ENCODE measurements at regions not wholly inside any gene's neighbourhood (a gene's known extent, or its start where the extent isn't known, plus 50 kb on each side); places are given as distances from the start of the nearest gene placed in this dataset.

DNA sequence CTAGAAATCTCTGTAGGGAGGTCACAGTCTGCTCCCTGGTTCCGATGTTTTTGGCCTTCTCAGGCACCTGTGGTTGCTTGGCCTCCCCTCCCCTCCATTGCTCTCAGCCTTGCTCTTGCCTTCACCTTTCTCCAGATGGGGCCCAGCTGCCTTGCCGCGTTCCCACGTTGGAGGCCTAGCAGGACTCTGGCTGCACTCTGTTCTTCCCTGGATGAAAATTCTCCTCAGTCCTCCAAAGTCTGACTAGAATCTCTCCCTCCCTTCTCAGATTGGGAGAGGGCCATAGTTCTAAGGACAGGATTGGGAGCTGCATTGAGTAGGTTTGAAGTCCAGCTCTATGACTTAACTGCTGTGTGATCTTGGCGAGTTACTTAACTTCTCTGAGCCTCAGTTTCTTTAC, 213.7 kb upstream of the HABP2 start:
- TF ChIP-seq, protein P1, sequence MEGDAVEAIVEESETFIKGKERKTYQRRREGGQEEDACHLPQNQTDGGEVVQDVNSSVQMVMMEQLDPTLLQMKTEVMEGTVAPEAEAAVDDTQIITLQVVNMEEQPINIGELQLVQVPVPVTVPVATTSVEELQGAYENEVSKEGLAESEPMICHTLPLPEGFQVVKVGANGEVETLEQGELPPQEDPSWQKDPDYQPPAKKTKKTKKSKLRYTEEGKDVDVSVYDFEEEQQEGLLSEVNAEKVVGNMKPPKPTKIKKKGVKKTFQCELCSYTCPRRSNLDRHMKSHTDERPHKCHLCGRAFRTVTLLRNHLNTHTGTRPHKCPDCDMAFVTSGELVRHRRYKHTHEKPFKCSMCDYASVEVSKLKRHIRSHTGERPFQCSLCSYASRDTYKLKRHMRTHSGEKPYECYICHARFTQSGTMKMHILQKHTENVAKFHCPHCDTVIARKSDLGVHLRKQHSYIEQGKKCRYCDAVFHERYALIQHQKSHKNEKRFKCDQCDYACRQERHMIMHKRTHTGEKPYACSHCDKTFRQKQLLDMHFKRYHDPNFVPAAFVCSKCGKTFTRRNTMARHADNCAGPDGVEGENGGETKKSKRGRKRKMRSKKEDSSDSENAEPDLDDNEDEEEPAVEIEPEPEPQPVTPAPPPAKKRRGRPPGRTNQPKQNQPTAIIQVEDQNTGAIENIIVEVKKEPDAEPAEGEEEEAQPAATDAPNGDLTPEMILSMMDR (IDR thresholded peaks at IDR 0.05), result no peak
- no peak for TF ChIP-seq POLR2A (IDR thresholded peaks at IDR 0.05)

Data from right lobe of liver (tissue), 4 donors.